Spleen (tissue), 11 donors: ENCODE measurements at regions not wholly inside any gene's neighbourhood (a gene's known extent, or its start where the extent isn't known, plus 50 kb on each side); places are given as distances from the start of the nearest gene placed in this dataset.
"Not testable (repeated sequence)": the region's sequence is repeated elsewhere in the genome, so short reads cannot be mapped to it uniquely, and the experiment has no call there.

Experiments
- DNase-seq: peaks from one replicate; pipeline ENCODE4 v3.0.0-alpha.2; 2020
- H3K27ac ChIP-seq, 8 donors: fragments of 200-600 bp; sonication (generic) in 7 of 8; 1 replicate in 4 of 8; 2 replicates in 4 of 8; pipeline versions ENCODE4 v1.5.0 to v1.8.0; 2016 to 2021; ENCODE audit warnings: inconsistent platforms in 4 of 8, mild to moderate bottlenecking in 4 of 8, moderate library complexity in 1 of 8
- H3K27me3 ChIP-seq, 7 donors: fragments of 200-600 bp; sonication (generic) in 6 of 7; replicated peaks in 1 of 7; 1 replicate in 4 of 7; 2 replicates in 3 of 7; pipeline versions ENCODE4 v1.5.0 to v1.8.0; 2016 to 2021; ENCODE audit warnings: inconsistent platforms in 3 of 7, mild to moderate bottlenecking in 1 of 7
- H3K36me3 ChIP-seq, 6 donors: fragments of 200-600 bp; sonication (generic) in 5 of 6; 1 replicate in 4 of 6; 2 replicates in 2 of 6; pipeline versions ENCODE4 v1.5.0 to v1.8.0; 2016 to 2021; ENCODE audit warnings: inconsistent platforms in 2 of 6
- H3K4me1 ChIP-seq, 6 donors: fragments of 200-600 bp; sonication (generic) in 5 of 6; 1 replicate in 3 of 6; 2 replicates in 3 of 6; pipeline versions ENCODE4 v1.5.0 to v1.8.0; 2016 to 2021; ENCODE audit warnings: inconsistent platforms in 3 of 6
- H3K4me3 ChIP-seq, 8 donors: fragments of 200-600 bp; sonication (generic) in 7 of 8; 1 replicate in 4 of 8; 2 replicates in 4 of 8; pipeline versions ENCODE4 v1.5.0 to v1.8.0; 2016 to 2021; ENCODE audit warnings: inconsistent platforms in 4 of 8, mild to moderate bottlenecking in 4 of 8, moderate library complexity in 2 of 8
- H3K9me3 ChIP-seq, 8 donors: fragments of 200-600 bp; sonication (generic) in 7 of 8; 1 replicate in 4 of 8; 2 replicates in 4 of 8; pipeline versions ENCODE4 v1.5.0 to v1.8.0; 2016 to 2021; ENCODE audit warnings: inconsistent platforms in 4 of 8
- CTCF ChIP-seq, 11 experiments: fragments of 200-600 bp in 7 of 11; fragments of 450-650 bp in 4 of 11; sonication (generic) in 4 of 11; IDR thresholded peaks in 8 of 11; conservative IDR thresholded peaks in 3 of 11; 1 replicate in 7 of 11; 2 replicates in 4 of 11; pipeline versions ENCODE4 v1.4.0 to v1.8.0; 2016 to 2021; ENCODE audit warnings: antibody characterized with exemption in 11 of 11, inconsistent platforms in 4 of 11, mild to moderate bottlenecking in 1 of 11
- POLR2A ChIP-seq, 3 donors: fragments of 450-650 bp; IDR thresholded peaks; one replicate each; pipeline ENCODE4 v1.5.1; 2017; ENCODE audit warnings: antibody characterized with exemption in 3 of 3, mild to moderate bottlenecking in 1 of 3
- POLR2AphosphoS5 ChIP-seq, 3 donors: sonication (generic); formaldehyde crosslinking; IDR thresholded peaks; one replicate each; pipeline ENCODE4 v1.5.1; 2017; ENCODE audit warnings: antibody characterized with exemption in 3 of 3
- WGBS, 5 donors: extraction: QIAGEN DNeasy Blood & Tissue Kit in 3 of 5; methylation state at CpG; one replicate each; pipeline versions ENCODE4 v1.1.5 to v1.1.7; 2013 to 2018; 5-methylcytosine and 5-hydroxymethylcytosine counted together
- intact Hi-C: fragments of 100-400 bp; cut with DNase I; formaldehyde crosslinking; loops from one replicate; pipeline ENCODE4 v1.15.0; 2023; ENCODE audit warnings: low total_unique reads
- donor health status: healthy with polysubstance abuse.
- donor health status: DM: no; HTN: no; CAD: no; lungs with moderate emphysema.
- donor health status: DM: no; HTN: no; CAD: no.
- donor health status: Bipolar disorder and iron deficiency.
- donor health status: healthy.
- donor health status: DM: no; HTN: no; CAD: no.
- donor health status: DM: yes; HTN: yes; CAD: no.

- no peaks in the 10 kb centered on the region for H3K4me1 ChIP-seq
- no peaks in the 10 kb centered on the region for H3K27me3 ChIP-seq
- no peak overlapping the region for H3K4me3 ChIP-seq
- intact Hi-C loops = no loop called here
- TF ChIP-seq POLR2A (IDR thresholded peaks at IDR 0.05) = no peak
- TF ChIP-seq CTCF (IDR thresholded peaks at IDR 0.05 in 8 of 11, conservative IDR thresholded peaks at IDR 0.05 in 3 of 11) = no peak
- no peak for TF ChIP-seq POLR2AphosphoS5 (IDR thresholded peaks at IDR 0.05)
- no peak overlapping the region for H3K27ac ChIP-seq
- H3K36me3 ChIP-seq = no peaks in the 10 kb centered on the region
- peaks cover 0 to 5% (median 0%) of the 10 kb centered on the region in 8 donors for H3K9me3 ChIP-seq
- DNase-seq = no peak
Measured at GRCh38 chr4:131001371-131001770, 1905.4 kb downstream of the C4orf33 start.

GRCh38 chr4:131002132-131002531, 1906.2 kb downstream of the C4orf33 start:
- Histone ChIP-seq H3K36me3 (no peaks in the 10 kb centered on the region), H3K4me1 (no peaks in the 10 kb centered on the region), H3K27ac (no peak overlapping the region), H3K4me3 (no peak overlapping the region), H3K27me3 (no peaks in the 10 kb centered on the region), H3K9me3 (peaks cover 0 to 4% (median 0%) of the 10 kb centered on the region in 8 donors)
- DNase-seq = no peak
- WGBS, 5 donors = 68 to 75% (median 71%) methylated on average over 1 of the region's 1 CpG
- intact Hi-C loops = no loop called here
- no peak for TF ChIP-seq POLR2A (IDR thresholded peaks at IDR 0.05)
- no peak for TF ChIP-seq POLR2AphosphoS5 (IDR thresholded peaks at IDR 0.05)
- TF ChIP-seq CTCF (IDR thresholded peaks at IDR 0.05 in 8 of 11, conservative IDR thresholded peaks at IDR 0.05 in 3 of 11) = no peak

- TF ChIP-seq POLR2AphosphoS5 (IDR thresholded peaks at IDR 0.05) (no peak), POLR2A (IDR thresholded peaks at IDR 0.05) (no peak), CTCF (IDR thresholded peaks at IDR 0.05 in 8 of 11, conservative IDR thresholded peaks at IDR 0.05 in 3 of 11) (no peak)
Measured at GRCh38 chr4:131006388-131006787, 1910.4 kb downstream of the C4orf33 start.

GRCh38 chr4:131011961-131012360, 1916.0 kb downstream of the C4orf33 start:
- H3K36me3 ChIP-seq, H3K27ac ChIP-seq, DNase-seq, intact Hi-C loops, H3K4me1 ChIP-seq, H3K4me3 ChIP-seq, H3K27me3 ChIP-seq: not testable (repeated sequence)
- 78 to 93% (median 88%) methylated on average over 4 of the region's 4 CpGs for WGBS, 5 donors
- H3K9me3 ChIP-seq = peaks cover 0 to 24% (median 7%) of the 10 kb centered on the region in 8 donors

More at GRCh38 chr4:131006388-131006787, 1910.4 kb downstream of the C4orf33 start:
- 75 to 90% (median 86%) methylated on average over 6 of the region's 6 CpGs for WGBS, 5 donors
- no peak overlapping the region for H3K27ac ChIP-seq
- peaks cover 0 to 17% (median 9%) of the 10 kb centered on the region in 8 donors for H3K9me3 ChIP-seq
- H3K4me3 ChIP-seq = no peak overlapping the region
- no peaks in the 10 kb centered on the region for H3K27me3 ChIP-seq
- DNase-seq = no peak
- intact Hi-C loops = no loop called here
- H3K36me3 ChIP-seq = no peaks in the 10 kb centered on the region
- H3K4me1 ChIP-seq = no peaks in the 10 kb centered on the region

- no peak for TF ChIP-seq POLR2A (IDR thresholded peaks at IDR 0.05)
- no peak for TF ChIP-seq POLR2AphosphoS5 (IDR thresholded peaks at IDR 0.05)
- no peak for TF ChIP-seq CTCF (IDR thresholded peaks at IDR 0.05 in 8 of 11, conservative IDR thresholded peaks at IDR 0.05 in 3 of 11)
- DNase-seq = no peak
- H3K27me3 ChIP-seq = no peaks in the 10 kb centered on the region
- H3K9me3 ChIP-seq = peaks cover 0 to 24% (median 7%) of the 10 kb centered on the region in 8 donors
- H3K4me1 ChIP-seq = no peaks in the 10 kb centered on the region
- 31 to 67% (median 52%) methylated on average over 1 of the region's 1 CpG for WGBS, 5 donors
- H3K4me3 ChIP-seq = no peak overlapping the region
- no peaks in the 10 kb centered on the region for H3K36me3 ChIP-seq
- no peak overlapping the region for H3K27ac ChIP-seq
- intact Hi-C loops = no loop called here
Measured at GRCh38 chr4:131013226-131013625, 1917.3 kb downstream of the C4orf33 start.
